ENCODE measurements at regions not wholly inside any gene's neighbourhood (a gene's known extent, or its start where the extent isn't known, plus 50 kb on each side); places are given as distances from the start of the nearest gene placed in this dataset.

GRCh38 chr7:348962-349743 lies 59.2 kb downstream of the FOXL3 start:
- Mint-ChIP-seq H3K9me3 (no peaks in the 10 kb centered on the region), H3K4me3 (no peak overlapping the region), H3K27me3 (no peaks in the 10 kb centered on the region), H3K4me1 (peaks cover 16% of the 10 kb centered on the region), H3K27ac (no peak overlapping the region), H3K36me3 (ENCODE audit: low read depth) (peaks cover 7% of the 10 kb centered on the region)
- no peak for DNase-seq
- CTCF ChIA-PET, result no interaction called here
- POLR2A ChIA-PET, result no interaction called here

GRCh38 chr7:351256-351655 lies 61.3 kb downstream of the FOXL3 start:
- peak; percentile 79 for DNase-seq
- CTCF ChIA-PET, result interaction anchor here (1.6 kb wide), 1 partner anchor 12 kb away, joined by 6 read pairs; no protein-coding TSS in a partner anchor
- POLR2A ChIA-PET, result interaction anchor here (1.2 kb wide), 1 partner anchor 11 kb away, joined by 5 read pairs; no protein-coding TSS in a partner anchor
- no peaks in the 10 kb centered on the region for H3K27me3 Mint-ChIP-seq
- H3K9me3 Mint-ChIP-seq, result no peaks in the 10 kb centered on the region
- peaks cover 16% of the 10 kb centered on the region for H3K4me1 Mint-ChIP-seq
- no peak overlapping the region for H3K4me3 Mint-ChIP-seq
- H3K27ac Mint-ChIP-seq, result no peak overlapping the region
- H3K36me3 Mint-ChIP-seq (ENCODE audit: low read depth), result peaks cover 7% of the 10 kb centered on the region

DNA sequence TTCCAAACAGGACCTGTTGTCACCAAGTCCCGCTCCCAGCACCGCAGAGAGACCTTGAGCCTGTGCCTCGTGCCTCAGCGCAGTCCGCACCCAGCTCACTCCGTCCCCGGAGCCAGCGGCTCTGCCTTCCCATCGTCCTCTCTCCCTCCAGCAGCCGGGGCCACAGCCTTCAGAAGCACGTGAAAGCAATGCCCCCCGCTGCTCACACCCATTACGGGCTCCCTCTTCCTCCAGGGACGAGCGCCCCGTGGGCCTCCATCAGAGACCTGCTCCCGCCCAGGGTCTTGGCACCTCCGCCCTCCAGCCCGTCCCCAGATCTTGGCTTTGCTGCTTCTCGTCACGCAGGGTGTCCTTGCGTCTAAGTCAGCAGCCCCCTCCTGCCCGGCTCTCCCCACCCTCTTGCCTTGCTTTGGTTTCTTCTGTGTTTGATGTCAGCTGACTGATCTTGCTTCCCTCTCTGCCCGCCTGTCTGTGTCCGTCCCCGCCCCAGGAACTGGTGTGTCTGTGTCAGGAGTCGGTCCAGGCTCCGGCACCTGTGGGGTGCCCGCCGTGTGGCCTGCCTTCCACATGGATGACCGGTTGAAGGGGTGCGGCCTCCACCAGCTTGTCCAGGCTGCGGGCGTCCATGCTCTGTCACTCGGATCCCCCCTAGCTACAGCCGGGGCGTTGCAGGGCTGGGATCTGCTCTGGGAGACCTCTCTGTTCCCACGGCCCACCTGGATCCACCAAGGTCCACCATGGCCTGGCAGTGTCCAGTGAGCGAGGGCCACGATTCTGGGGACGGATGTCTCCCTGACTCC lies 61.9 kb downstream of the FOXL3 start:
- peaks cover 7% of the 10 kb centered on the region for H3K36me3 Mint-ChIP-seq (ENCODE audit: low read depth)
- POLR2A ChIA-PET, result interaction anchor here (1.2 kb wide), 1 partner anchor 11 kb away, joined by 5 read pairs; no protein-coding TSS in a partner anchor
- CTCF ChIA-PET, result interaction anchor here (1.0 to 1.6 kb wide), 2 partner anchors 11 to 22 kb away, joined by 3 to 6 read pairs; no protein-coding TSS in a partner anchor
- peaks cover 16% of the 10 kb centered on the region for H3K4me1 Mint-ChIP-seq
- H3K27ac Mint-ChIP-seq, result no peak overlapping the region
- peak; percentile 73 for DNase-seq
- H3K4me3 Mint-ChIP-seq, result no peak overlapping the region
- H3K27me3 Mint-ChIP-seq, result no peaks in the 10 kb centered on the region
- H3K9me3 Mint-ChIP-seq, result no peaks in the 10 kb centered on the region

DNA sequence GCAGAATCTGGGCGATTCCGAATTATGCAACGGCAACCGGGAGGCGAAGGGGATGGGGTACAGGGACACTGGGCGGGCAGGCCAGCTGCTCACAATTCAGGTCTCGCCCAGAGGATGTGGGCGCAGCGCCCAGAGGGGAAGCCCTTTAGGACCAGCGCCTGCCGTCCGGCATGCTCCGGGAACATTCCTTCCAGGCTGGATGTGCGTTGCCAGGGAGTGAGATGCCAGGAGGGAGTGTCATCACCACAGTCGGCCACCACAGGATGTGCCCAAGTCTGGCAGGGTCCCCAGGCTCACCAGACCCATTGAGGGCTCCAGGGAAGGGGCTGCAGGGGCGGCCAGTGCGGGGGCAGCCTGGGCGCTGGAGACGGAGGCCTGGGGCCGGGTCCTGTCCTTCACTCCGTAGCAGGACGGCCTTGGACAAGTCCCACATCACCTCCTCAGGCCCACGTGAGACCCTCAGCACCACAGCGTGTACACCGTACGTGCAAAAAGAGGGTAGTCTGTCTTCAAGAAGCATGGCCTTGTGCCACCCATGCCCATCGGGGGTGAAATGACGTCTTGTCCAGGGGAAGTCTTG lies 63.9 kb downstream of the FOXL3 start:
- no peaks in the 10 kb centered on the region for H3K27me3 Mint-ChIP-seq
- H3K4me1 Mint-ChIP-seq, result peaks cover 16% of the 10 kb centered on the region
- no peaks in the 10 kb centered on the region for H3K9me3 Mint-ChIP-seq
- CTCF ChIA-PET, result interaction anchor here (0.7 kb wide), 1 partner anchor 90 kb away, joined by 3 read pairs; no protein-coding TSS in a partner anchor
- no peak for DNase-seq
- POLR2A ChIA-PET, result no interaction called here
- no peak overlapping the region for H3K27ac Mint-ChIP-seq
- H3K4me3 Mint-ChIP-seq, result no peak overlapping the region
- H3K36me3 Mint-ChIP-seq (ENCODE audit: low read depth), result peaks cover 4% of the 10 kb centered on the region

DNA sequence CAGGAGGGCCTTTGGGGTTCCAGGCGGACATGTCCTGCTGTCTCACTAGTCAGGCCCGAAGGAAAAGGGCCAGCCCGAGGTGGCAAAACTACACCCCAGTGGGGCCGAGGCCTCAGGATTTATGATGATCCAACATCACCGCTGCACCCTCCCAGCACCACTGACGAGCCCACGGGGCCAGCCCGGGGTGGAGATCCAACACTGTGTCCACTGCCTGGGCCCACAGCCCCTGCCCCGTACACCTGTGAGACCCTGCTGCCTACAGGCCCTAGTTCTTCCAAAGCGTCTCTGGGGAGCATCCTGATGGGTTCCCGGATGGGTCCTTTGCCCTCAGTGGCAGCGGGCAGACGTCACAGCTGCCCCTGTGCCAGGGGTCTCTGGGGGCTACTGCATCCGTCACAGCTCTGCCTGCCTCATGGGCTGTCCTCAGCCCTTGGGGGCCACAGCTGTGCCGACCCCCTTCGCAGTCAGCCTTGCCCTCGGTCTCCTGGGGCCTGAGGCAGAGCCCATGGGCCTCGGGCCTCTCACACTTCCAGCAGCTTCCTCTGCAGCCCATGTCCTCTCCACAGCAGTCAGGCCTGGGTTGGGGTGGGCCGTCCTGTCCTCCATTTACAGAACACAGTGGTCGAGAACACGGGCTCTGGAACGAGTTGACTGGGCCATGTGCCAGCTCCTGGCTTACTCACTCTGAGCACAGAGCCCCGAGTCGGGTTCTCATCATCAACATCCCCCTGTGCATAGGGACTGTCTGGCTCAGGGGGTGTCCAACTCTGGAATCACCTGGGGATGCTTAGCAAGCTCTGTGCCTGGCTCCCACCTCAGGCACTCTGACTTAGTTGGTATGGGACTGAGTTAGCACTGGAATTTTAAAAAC lies 64.9 kb downstream of the FOXL3 start:
- no peaks in the 10 kb centered on the region for H3K36me3 Mint-ChIP-seq (ENCODE audit: low read depth)
- ChIA-PET CTCF (no interaction called here), POLR2A (no interaction called here)
- H3K4me1 Mint-ChIP-seq, result peaks cover 13% of the 10 kb centered on the region
- H3K27me3 Mint-ChIP-seq, result no peaks in the 10 kb centered on the region
- H3K27ac Mint-ChIP-seq, result no peak overlapping the region
- no peak overlapping the region for H3K4me3 Mint-ChIP-seq
- no peak for DNase-seq
- no peaks in the 10 kb centered on the region for H3K9me3 Mint-ChIP-seq

DNA sequence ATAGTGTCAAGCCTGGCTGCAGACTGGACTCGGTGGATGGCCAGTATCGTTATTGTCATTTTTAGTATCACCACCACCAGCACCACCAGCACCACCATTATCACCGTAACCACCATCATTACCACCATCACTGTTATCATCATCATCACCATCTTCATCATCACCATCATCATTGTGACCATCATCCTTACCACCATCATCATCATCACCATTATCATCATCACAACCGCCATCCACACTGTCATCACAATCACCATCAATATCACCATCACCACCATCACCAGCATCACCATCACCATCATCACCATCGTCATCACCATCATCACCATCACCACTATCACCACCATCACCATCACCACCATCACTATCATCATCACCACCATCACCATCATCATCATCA lies 65.6 kb downstream of the FOXL3 start:
- ChIA-PET POLR2A (no interaction called here), CTCF (no interaction called here)
- DNase-seq, result no peak
- Mint-ChIP-seq H3K9me3 (no peaks in the 10 kb centered on the region), H3K36me3 (ENCODE audit: low read depth) (peaks cover 4% of the 10 kb centered on the region), H3K4me3 (no peak overlapping the region), H3K27ac (no peak overlapping the region), H3K27me3 (no peaks in the 10 kb centered on the region), H3K4me1 (peaks cover 19% of the 10 kb centered on the region)

- peaks cover 24% of the 10 kb centered on the region for H3K4me1 Mint-ChIP-seq
- DNase-seq, result no peak
- CTCF ChIA-PET, result no interaction called here
- H3K4me3 Mint-ChIP-seq, result no peak overlapping the region
- peaks cover 4% of the 10 kb centered on the region for H3K36me3 Mint-ChIP-seq (ENCODE audit: low read depth)
- POLR2A ChIA-PET, result no interaction called here
- no peaks in the 10 kb centered on the region for H3K27me3 Mint-ChIP-seq
- no peaks in the 10 kb centered on the region for H3K9me3 Mint-ChIP-seq
- H3K27ac Mint-ChIP-seq, result no peak overlapping the region
These were observed 66.1 kb downstream of the FOXL3 start for GRCh38 chr7:356087-356486.

DNA sequence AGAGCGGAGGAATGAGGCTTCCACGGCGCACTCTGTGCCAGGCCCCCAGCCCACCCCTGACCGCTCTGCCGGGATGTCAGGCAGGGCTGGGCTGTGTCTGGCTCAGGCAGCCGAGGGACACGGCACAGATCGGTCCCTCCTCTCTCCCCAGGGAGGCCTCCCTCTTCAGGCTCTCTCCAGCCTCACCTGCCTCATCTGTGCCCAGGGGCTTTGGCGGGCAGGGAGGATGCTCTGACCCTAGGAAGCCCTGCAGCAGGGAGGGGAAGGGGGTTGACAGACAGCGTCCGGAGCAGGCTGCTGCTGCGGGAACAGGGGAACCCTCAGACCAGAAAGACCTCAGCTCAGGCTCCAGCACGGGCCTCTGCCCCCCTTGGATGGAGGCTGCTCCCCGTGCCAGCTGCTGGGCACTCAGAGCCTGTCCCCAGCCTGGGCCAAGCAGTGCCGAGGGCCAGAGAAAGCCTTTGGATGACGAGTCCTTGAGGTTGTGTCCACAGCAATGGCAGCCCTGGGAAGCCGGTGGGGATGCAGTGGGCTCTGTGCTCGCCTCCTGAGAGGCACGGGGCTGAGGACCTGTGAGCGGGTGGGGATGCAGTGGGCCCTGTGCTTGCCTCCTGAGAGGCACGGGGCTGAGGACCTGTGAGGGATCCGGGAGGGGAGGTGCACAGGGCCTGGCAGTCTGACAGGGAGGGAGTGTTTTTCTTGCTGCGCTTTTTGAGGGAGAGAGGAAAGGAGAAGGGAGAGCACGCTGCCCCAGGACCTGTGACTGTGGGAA lies 66.9 kb downstream of the FOXL3 start:
- Mint-ChIP-seq H3K27ac (no peak overlapping the region), H3K4me3 (no peak overlapping the region), H3K36me3 (ENCODE audit: low read depth) (peaks cover 5% of the 10 kb centered on the region), H3K4me1 (peaks cover 22% of the 10 kb centered on the region), H3K9me3 (peaks cover under 1% of the 10 kb centered on the region), H3K27me3 (no peaks in the 10 kb centered on the region)
- DNase-seq, result no peak
- CTCF ChIA-PET, result no interaction called here
- POLR2A ChIA-PET, result no interaction called here

- no peaks in the 10 kb centered on the region for H3K27me3 Mint-ChIP-seq
- peaks cover 13% of the 10 kb centered on the region for H3K36me3 Mint-ChIP-seq (ENCODE audit: low read depth)
- H3K27ac Mint-ChIP-seq, result no peak overlapping the region
- peaks cover 6% of the 10 kb centered on the region for H3K9me3 Mint-ChIP-seq
- DNase-seq, result no peak
- H3K4me1 Mint-ChIP-seq, result peaks cover 22% of the 10 kb centered on the region
- CTCF ChIA-PET, result interaction anchor here (0.6 to 0.9 kb wide), 3 partner anchors 12 to 25 kb away, joined by 3 read pairs; no protein-coding TSS in a partner anchor
- POLR2A ChIA-PET, result no interaction called here
- no peak overlapping the region for H3K4me3 Mint-ChIP-seq
These were observed 67.7 kb downstream of the FOXL3 start for GRCh38 chr7:357531-358209.

DNA sequence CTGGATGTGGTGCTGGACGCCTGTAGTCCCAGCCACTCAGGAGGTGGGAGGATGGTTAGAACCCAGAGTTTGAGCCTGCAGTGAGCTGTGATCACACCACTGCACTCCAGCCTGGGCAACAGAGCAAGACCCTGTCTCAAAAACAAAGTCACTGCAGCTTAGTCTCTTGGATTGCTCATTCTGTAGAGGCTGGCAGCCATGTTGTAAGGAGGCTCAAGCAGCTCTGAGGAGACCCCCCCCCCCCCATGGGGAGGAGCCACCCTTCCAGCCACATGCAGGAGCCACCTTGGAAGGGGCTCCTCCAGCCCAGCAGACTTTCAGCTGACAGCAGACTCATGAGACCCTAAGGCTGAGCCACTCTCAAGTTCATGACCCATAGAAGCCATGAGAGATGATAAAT lies 68.4 kb downstream of the FOXL3 start:
- CTCF ChIA-PET, result interaction anchor here (0.6 to 0.9 kb wide), 2 partner anchors 13 to 15 kb away, joined by 3 read pairs; no protein-coding TSS in a partner anchor
- peaks cover 16% of the 10 kb centered on the region for H3K36me3 Mint-ChIP-seq (ENCODE audit: low read depth)

DNA sequence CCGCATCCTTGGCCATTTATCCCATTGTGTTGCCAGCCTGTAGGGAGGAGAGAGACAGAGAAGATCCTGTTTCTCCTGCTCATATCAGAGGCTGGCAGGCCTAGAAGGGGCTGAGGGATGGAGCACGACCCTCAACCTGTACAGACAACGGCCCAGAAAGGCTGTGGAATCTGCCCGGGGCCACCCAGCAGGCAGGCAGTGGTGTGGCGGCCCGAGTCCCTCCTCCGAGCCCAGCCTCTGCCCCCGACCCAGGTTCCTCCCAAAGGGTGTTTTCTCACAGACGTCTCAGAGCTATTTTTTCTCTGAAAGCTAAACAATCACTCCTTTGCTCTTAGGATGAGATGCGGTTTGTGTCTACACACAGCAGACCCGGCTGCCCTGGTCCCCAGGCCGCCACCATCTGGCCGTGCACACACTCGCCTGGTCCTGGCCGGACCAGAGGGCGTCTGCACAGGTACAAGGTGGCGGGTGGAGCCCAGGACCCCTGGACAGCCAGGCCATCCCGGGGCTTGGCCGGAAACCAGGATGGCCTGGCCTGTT lies 69.3 kb downstream of the FOXL3 start:
- POLR2A ChIA-PET, result no interaction called here

More for the DNA sequence above, 68.4 kb downstream of the FOXL3 start:
- Mint-ChIP-seq H3K27me3 (no peaks in the 10 kb centered on the region), H3K4me1 (peaks cover 27% of the 10 kb centered on the region), H3K4me3 (no peak overlapping the region), H3K9me3 (peaks cover 8% of the 10 kb centered on the region), H3K27ac (no peak overlapping the region)
- POLR2A ChIA-PET, result no interaction called here
- no peak for DNase-seq

More for the DNA sequence above, 69.3 kb downstream of the FOXL3 start:
- H3K36me3 Mint-ChIP-seq (ENCODE audit: low read depth), result peaks cover 17% of the 10 kb centered on the region
- H3K27ac Mint-ChIP-seq, result no peak overlapping the region
- H3K4me1 Mint-ChIP-seq, result peaks cover 37% of the 10 kb centered on the region
- DNase-seq, result no peak
- H3K9me3 Mint-ChIP-seq, result peaks cover 10% of the 10 kb centered on the region
- CTCF ChIA-PET, result no interaction called here
- H3K27me3 Mint-ChIP-seq, result no peaks in the 10 kb centered on the region
- no peak overlapping the region for H3K4me3 Mint-ChIP-seq
